ENCODE measurements at regions not wholly inside any gene's neighbourhood (a gene's known extent, or its start where the extent isn't known, plus 50 kb on each side); places are given as distances from the start of the nearest gene placed in this dataset.

GRCh38 chr13:22707946-22708345 is 472.8 kb upstream of the SGCG start:
- no peak overlapping the region for H2BK15ac ChIP-seq (ENCODE audit: low read length)
- H3K23ac ChIP-seq (ENCODE audit: insufficient read length) = no peak overlapping the region
- no peak overlapping the region for H3K56ac ChIP-seq (replicated peaks; ENCODE audit: insufficient read length, low read depth, low read length)
- TF ChIP-seq ASH2L (IDR thresholded peaks at IDR 0.05; ENCODE audit: low read length) (no peak), RXRA (IDR thresholded peaks at IDR 0.05; ENCODE audit: insufficient read depth, low read depth, low read length) (no peak), CHD2 (IDR thresholded peaks at IDR 0.05; ENCODE audit: low read length) (no peak), KDM5A (IDR thresholded peaks at IDR 0.05; ENCODE audit: low read length) (no peak), GTF2F1 (IDR thresholded peaks at IDR 0.05; ENCODE audit: borderline replicate concordance, low read depth, low read length) (no peak)
- TF ChIP-seq, protein P1, sequence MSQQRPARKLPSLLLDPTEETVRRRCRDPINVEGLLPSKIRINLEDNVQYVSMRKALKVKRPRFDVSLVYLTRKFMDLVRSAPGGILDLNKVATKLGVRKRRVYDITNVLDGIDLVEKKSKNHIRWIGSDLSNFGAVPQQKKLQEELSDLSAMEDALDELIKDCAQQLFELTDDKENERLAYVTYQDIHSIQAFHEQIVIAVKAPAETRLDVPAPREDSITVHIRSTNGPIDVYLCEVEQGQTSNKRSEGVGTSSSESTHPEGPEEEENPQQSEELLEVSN (IDR thresholded peaks at IDR 0.05) = no peak
- no peaks in the 10 kb centered on the region for H3K9me3 ChIP-seq (ENCODE audit: insufficient read depth in 2 of 2, low read depth in 1 of 2, low read length in 1 of 2)
- no peak overlapping the region for H3K4ac ChIP-seq (replicated peaks; ENCODE audit: insufficient read length, low read depth, low read length)
- H3K27ac ChIP-seq (ENCODE audit: low read depth, low read length) = no peak overlapping the region
- H4K8ac ChIP-seq (ENCODE audit: extremely low read depth, insufficient read depth, low read length) = no peak overlapping the region
- no peak overlapping the region for H3K4me2 ChIP-seq (ENCODE audit: insufficient read depth in 1 of 2, low read depth in 2 of 2, low read length in 2 of 2)
- H3K79me2 ChIP-seq (ENCODE audit: control insufficient read depth in 1 of 2, insufficient read depth in 2 of 2, low read length in 2 of 2) = no peaks in the 10 kb centered on the region
- no peak overlapping the region for H2AFZ ChIP-seq (ENCODE audit: low read length)
- no peaks in the 10 kb centered on the region for H3K36me3 ChIP-seq (ENCODE audit: control insufficient read depth in 2 of 4, insufficient read depth in 4 of 4, low read length in 3 of 4)
- no peaks in the 10 kb centered on the region for H3K23me2 ChIP-seq (ENCODE audit: low read depth, low read length)
- no peak for DNase-seq (ENCODE audit: low read depth in 1 of 2, low spot score in 2 of 2)
- CTCF ChIA-PET (ENCODE audit: partially characterized antibody) = no interaction called here
- H3K27me3 ChIP-seq (replicated peaks in 1 of 4; ENCODE audit: control insufficient read depth in 3 of 4, extremely low read depth in 1 of 4, insufficient read depth in 3 of 4, low read length in 3 of 4) = no peaks in the 10 kb centered on the region
- POLR2A ChIA-PET (ENCODE audit: partially characterized antibody) = no interaction called here
- H4K91ac ChIP-seq (replicated peaks; ENCODE audit: insufficient read length, low read length) = no peak overlapping the region
- H2AK5ac ChIP-seq (ENCODE audit: low read depth, low read length) = no peak overlapping the region
- FAIRE-seq = no peak
- H3K9ac ChIP-seq (replicated peaks in 1 of 4; ENCODE audit: extremely low read depth in 1 of 4, low read depth in 3 of 4, low read length in 3 of 4) = no peak overlapping the region
- no peak overlapping the region for H2BK12ac ChIP-seq (ENCODE audit: low read depth, low read length)
- no peak overlapping the region for H2BK20ac ChIP-seq (ENCODE audit: low read length)
- no peak overlapping the region for H3K14ac ChIP-seq (ENCODE audit: insufficient read length)
- no peak overlapping the region for H2BK120ac ChIP-seq (replicated peaks; ENCODE audit: low read depth, low read length)
- H2BK5ac ChIP-seq (ENCODE audit: low read depth, low read length) = no peak overlapping the region
- no peak overlapping the region for H3K4me3 ChIP-seq (ENCODE audit: extremely low read depth in 1 of 4, insufficient read depth in 2 of 4, low read depth in 3 of 4, low read length in 4 of 4)
- H3K79me1 ChIP-seq (ENCODE audit: low read depth, low read length) = no peaks in the 10 kb centered on the region
- H4K20me1 ChIP-seq (replicated peaks in 1 of 2; ENCODE audit: control insufficient read depth in 1 of 2, insufficient read depth in 2 of 2, low read length in 2 of 2) = no peaks in the 10 kb centered on the region
- H3K18ac ChIP-seq (ENCODE audit: extremely low read depth, low read length) = no peak overlapping the region
- 100% methylated on average over 4 of the region's 5 CpGs; no CpG with 5 or more reads in 1 of the 2 experiments for WGBS, 2 experiments (ENCODE audit: extremely low coverage in 1 of 2, insufficient coverage in 1 of 2, insufficient read length in 1 of 2, insufficient replicate concordance in 2 of 2, low coverage in 1 of 2, low lambda C conversion rate in 2 of 2, missing lambda C conversion rate in 1 of 2)
- no peaks in the 10 kb centered on the region for H3K4me1 ChIP-seq (replicated peaks in 1 of 4; ENCODE audit: control insufficient read depth in 3 of 4, insufficient read depth in 4 of 4, low read length in 3 of 4)
- H4K5ac ChIP-seq (ENCODE audit: insufficient read length, low read depth, low read length) = no peak overlapping the region
